HepG2 (cell line): ENCODE measurements at regions not wholly inside any gene's neighbourhood (a gene's known extent, or its start where the extent isn't known, plus 50 kb on each side); places are given as distances from the start of the nearest gene placed in this dataset.

Experiments
- ADNP ChIP-seq: sonication (generic); formaldehyde crosslinking; IDR thresholded peaks from 2 replicates; pipeline ENCODE4 v1.4.0; 2020; ENCODE audit warnings: missing genetic modification reagents
- BORCS8-MEF2B ChIP-seq: sonication (generic); formaldehyde crosslinking; IDR thresholded peaks from 2 replicates; pipeline ENCODE4 v1.8.0; 2022; ENCODE audit warnings: mild to moderate bottlenecking, missing genetic modification reagents
- CEBPB ChIP-seq: IDR thresholded peaks from 2 replicates; pipeline ENCODE4 v1.6.1; 2011; ENCODE audit warnings: low read depth, low read length, improper control_type of control experiment, borderline replicate concordance
- ELF4 ChIP-seq: sonication (generic); formaldehyde crosslinking; IDR thresholded peaks from 2 replicates; pipeline ENCODE4 v1.5.0; 2020; ENCODE audit warnings: missing genetic modification reagents, mild to moderate bottlenecking, moderate library complexity, borderline replicate concordance
- FOXM1 ChIP-seq: sonication (generic); formaldehyde crosslinking; IDR thresholded peaks from 2 replicates; pipeline ENCODE4 v1.5.0; 2020; ENCODE audit warnings: missing genetic modification reagents
- HHEX ChIP-seq: IDR thresholded peaks from 2 replicates; pipeline ENCODE4 v1.6.1; 2016; ENCODE audit warnings: control low read depth
- KMT2B ChIP-seq: IDR thresholded peaks from 2 replicates; pipeline ENCODE4 v1.6.1; 2016; ENCODE audit warnings: missing genetic modification reagents, missing compliant biosample characterization
- MZF1 ChIP-seq: sonication (generic); formaldehyde crosslinking; IDR thresholded peaks from 2 replicates; pipeline ENCODE4 v1.8.1; 2023; ENCODE audit warnings: mild to moderate bottlenecking, missing genetic modification reagents, borderline replicate concordance
- NCOA1 ChIP-seq: sonication (generic); formaldehyde crosslinking; IDR thresholded peaks from 2 replicates; pipeline ENCODE4 v1.9.0; 2021; ENCODE audit warnings: missing genetic modification reagents
- NFATC3 ChIP-seq: sonication (generic); formaldehyde crosslinking; IDR thresholded peaks from 2 replicates; pipeline ENCODE4 v1.5.1; 2020; ENCODE audit warnings: mild to moderate bottlenecking, missing genetic modification reagents
- PCBP1 ChIP-seq: fragments of 200-400 bp; formaldehyde crosslinking; IDR thresholded peaks from 2 replicates; pipeline ENCODE4 v1.6.1; 2017; ENCODE audit warnings: mild to moderate bottlenecking, low read depth, low read length, borderline replicate concordance
- PLRG1 ChIP-seq: fragments of 450-650 bp; conservative IDR thresholded peaks from 2 replicates; pipeline ENCODE4 v1.6.1; 2016
- POLR2G ChIP-seq: fragments of 200-400 bp; formaldehyde crosslinking; IDR thresholded peaks from 2 replicates; pipeline ENCODE4 v1.6.1; 2018; ENCODE audit warnings: mild to moderate bottlenecking, low read depth, low read length, moderate library complexity
- TP53 ChIP-seq: sonication (generic); formaldehyde crosslinking; conservative IDR thresholded peaks from 2 replicates; pipeline ENCODE4 v1.4.0; 2020; ENCODE audit warnings: missing genetic modification reagents
- ZNF513 ChIP-seq: sonication (generic); formaldehyde crosslinking; conservative IDR thresholded peaks from 2 replicates; pipeline ENCODE4 v1.5.0; 2020; ENCODE audit warnings: missing genetic modification reagents
- ZNF550 ChIP-seq: sonication (generic); formaldehyde crosslinking; IDR thresholded peaks from 2 replicates; pipeline ENCODE4 v1.4.0; 2020; ENCODE audit warnings: mild to moderate bottlenecking, missing genetic modification reagents, borderline replicate concordance
- ZNF605 ChIP-seq: sonication (generic); formaldehyde crosslinking; IDR thresholded peaks from 2 replicates; pipeline ENCODE4 v1.8.0; 2022; ENCODE audit warnings: mild to moderate bottlenecking, missing genetic modification reagents
- ZNF678 ChIP-seq: sonication (generic); formaldehyde crosslinking; IDR thresholded peaks from 2 replicates; pipeline ENCODE4 v1.4.0; 2020; ENCODE audit warnings: mild to moderate bottlenecking, missing genetic modification reagents
- ZNF709 ChIP-seq: sonication (generic); formaldehyde crosslinking; IDR thresholded peaks from 2 replicates; pipeline ENCODE4 v1.5.0; 2020; ENCODE audit warnings: mild to moderate bottlenecking, missing genetic modification reagents
- ZNF816 ChIP-seq: sonication (generic); formaldehyde crosslinking; IDR thresholded peaks from 2 replicates; pipeline ENCODE4 v1.8.0; 2022; ENCODE audit warnings: missing genetic modification reagents, mild to moderate bottlenecking, borderline replicate concordance
- ZNF839 ChIP-seq: sonication (generic); formaldehyde crosslinking; IDR thresholded peaks from 2 replicates; pipeline ENCODE4 v1.4.0; 2020; ENCODE audit warnings: missing genetic modification reagents, mild to moderate bottlenecking, borderline replicate concordance
- TF ChIP-seq, protein P1 (sequence below): sonication (generic); formaldehyde crosslinking; IDR thresholded peaks from 2 replicates; pipeline ENCODE4 v1.5.0; 2020; ENCODE audit warnings: mild to moderate bottlenecking, missing genetic modification reagents
- TF ChIP-seq, protein P2 (sequence below): IDR thresholded peaks from 2 replicates; pipeline ENCODE4 v1.6.1; 2012; ENCODE audit warnings: inconsistent platforms
- TF ChIP-seq, protein P3 (sequence below): IDR thresholded peaks from 2 replicates; pipeline ENCODE4 v1.4.0; 2020; ENCODE audit warnings: mild to moderate bottlenecking, missing genetic modification reagents

- TF ChIP-seq FOXM1 (CRISPR knock-in tag) (no peak), ZNF816 (CRISPR knock-in tag) (no peak), HHEX (CRISPR knock-in tag) (no peak), TP53 (no peak), PCBP1 (no peak), ELF4 (CRISPR knock-in tag) (no peak), ZNF605 (CRISPR knock-in tag) (no peak), ZNF513 (CRISPR knock-in tag) (no peak), ADNP (CRISPR knock-in tag) (no peak), NCOA1 (CRISPR knock-in tag) (no peak), PLRG1 (no peak), ZNF839 (CRISPR knock-in tag) (no peak), ZNF550 (CRISPR knock-in tag) (no peak), BORCS8-MEF2B (CRISPR knock-in tag) (no peak), ZNF678 (CRISPR knock-in tag) (no peak), MZF1 (CRISPR knock-in tag) (no peak), ZNF709 (CRISPR knock-in tag) (no peak), CEBPB (peak; percentile 48; the same call in 1 of the 2 replicates), KMT2B (CRISPR knock-in tag) (no peak), NFATC3 (CRISPR knock-in tag) (no peak), POLR2G (no peak)
- TF ChIP-seq, protein P1, sequence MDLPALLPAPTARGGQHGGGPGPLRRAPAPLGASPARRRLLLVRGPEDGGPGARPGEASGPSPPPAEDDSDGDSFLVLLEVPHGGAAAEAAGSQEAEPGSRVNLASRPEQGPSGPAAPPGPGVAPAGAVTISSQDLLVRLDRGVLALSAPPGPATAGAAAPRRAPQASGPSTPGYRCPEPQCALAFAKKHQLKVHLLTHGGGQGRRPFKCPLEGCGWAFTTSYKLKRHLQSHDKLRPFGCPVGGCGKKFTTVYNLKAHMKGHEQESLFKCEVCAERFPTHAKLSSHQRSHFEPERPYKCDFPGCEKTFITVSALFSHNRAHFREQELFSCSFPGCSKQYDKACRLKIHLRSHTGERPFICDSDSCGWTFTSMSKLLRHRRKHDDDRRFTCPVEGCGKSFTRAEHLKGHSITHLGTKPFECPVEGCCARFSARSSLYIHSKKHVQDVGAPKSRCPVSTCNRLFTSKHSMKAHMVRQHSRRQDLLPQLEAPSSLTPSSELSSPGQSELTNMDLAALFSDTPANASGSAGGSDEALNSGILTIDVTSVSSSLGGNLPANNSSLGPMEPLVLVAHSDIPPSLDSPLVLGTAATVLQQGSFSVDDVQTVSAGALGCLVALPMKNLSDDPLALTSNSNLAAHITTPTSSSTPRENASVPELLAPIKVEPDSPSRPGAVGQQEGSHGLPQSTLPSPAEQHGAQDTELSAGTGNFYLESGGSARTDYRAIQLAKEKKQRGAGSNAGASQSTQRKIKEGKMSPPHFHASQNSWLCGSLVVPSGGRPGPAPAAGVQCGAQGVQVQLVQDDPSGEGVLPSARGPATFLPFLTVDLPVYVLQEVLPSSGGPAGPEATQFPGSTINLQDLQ (CRISPR knock-in tag) = no peak
- TF ChIP-seq, protein P2, sequence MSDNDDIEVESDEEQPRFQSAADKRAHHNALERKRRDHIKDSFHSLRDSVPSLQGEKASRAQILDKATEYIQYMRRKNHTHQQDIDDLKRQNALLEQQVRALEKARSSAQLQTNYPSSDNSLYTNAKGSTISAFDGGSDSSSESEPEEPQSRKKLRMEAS = no peak
- TF ChIP-seq, protein P3, sequence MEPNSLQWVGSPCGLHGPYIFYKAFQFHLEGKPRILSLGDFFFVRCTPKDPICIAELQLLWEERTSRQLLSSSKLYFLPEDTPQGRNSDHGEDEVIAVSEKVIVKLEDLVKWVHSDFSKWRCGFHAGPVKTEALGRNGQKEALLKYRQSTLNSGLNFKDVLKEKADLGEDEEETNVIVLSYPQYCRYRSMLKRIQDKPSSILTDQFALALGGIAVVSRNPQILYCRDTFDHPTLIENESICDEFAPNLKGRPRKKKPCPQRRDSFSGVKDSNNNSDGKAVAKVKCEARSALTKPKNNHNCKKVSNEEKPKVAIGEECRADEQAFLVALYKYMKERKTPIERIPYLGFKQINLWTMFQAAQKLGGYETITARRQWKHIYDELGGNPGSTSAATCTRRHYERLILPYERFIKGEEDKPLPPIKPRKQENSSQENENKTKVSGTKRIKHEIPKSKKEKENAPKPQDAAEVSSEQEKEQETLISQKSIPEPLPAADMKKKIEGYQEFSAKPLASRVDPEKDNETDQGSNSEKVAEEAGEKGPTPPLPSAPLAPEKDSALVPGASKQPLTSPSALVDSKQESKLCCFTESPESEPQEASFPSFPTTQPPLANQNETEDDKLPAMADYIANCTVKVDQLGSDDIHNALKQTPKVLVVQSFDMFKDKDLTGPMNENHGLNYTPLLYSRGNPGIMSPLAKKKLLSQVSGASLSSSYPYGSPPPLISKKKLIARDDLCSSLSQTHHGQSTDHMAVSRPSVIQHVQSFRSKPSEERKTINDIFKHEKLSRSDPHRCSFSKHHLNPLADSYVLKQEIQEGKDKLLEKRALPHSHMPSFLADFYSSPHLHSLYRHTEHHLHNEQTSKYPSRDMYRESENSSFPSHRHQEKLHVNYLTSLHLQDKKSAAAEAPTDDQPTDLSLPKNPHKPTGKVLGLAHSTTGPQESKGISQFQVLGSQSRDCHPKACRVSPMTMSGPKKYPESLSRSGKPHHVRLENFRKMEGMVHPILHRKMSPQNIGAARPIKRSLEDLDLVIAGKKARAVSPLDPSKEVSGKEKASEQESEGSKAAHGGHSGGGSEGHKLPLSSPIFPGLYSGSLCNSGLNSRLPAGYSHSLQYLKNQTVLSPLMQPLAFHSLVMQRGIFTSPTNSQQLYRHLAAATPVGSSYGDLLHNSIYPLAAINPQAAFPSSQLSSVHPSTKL (CRISPR knock-in tag) = peak; percentile 41; the same call in 1 of the 2 replicates
Measured at GRCh38 chr10:91006001-91006751, 85.3 kb upstream of the ANKRD1 start (continued).
